B cell (primary cell): ENCODE measurements at regions not wholly inside any gene's neighbourhood (a gene's known extent, or its start where the extent isn't known, plus 50 kb on each side); places are given as distances from the start of the nearest gene placed in this dataset.

Experiments used
- ATAC-seq: fragments of 200-7000 bp; cut with Tn5 transposase; one replicate; pipeline ENCODE4 v1.10.0; 2021; ENCODE audit warnings: low read depth, mild to moderate bottlenecking, moderate number of reproducible peaks, moderate library complexity
- CTCF ChIA-PET: fragments of 350-600 bp; sonication (Branson Sonifier 250); formaldehyde crosslinking; loops from one replicate; lab custom pipeline; 2021; ENCODE audit warnings: antibody characterized with exemption, inconsistent platforms; lab: Charles Lee
- POLR2A ChIA-PET: fragments of 350-600 bp; sonication (Branson Sonifier 250); formaldehyde crosslinking; loops from one replicate; lab custom pipeline; 2021; ENCODE audit warnings: antibody characterized with exemption; lab: Charles Lee
- DNase-seq: peaks from one replicate; pipeline ENCODE4 v3.0.0; 2013
- H2AFZ ChIP-seq: 2 replicates; pipeline ENCODE4 v1.6.1; 2012; ENCODE audit warnings: mild to moderate bottlenecking, low read depth, low read length; ENCODE audit not compliant: insufficient read depth, poor library complexity, severe bottlenecking
- H3K27ac ChIP-seq, 2 donors: 1 replicate in 1 of 2; 2 replicates in 1 of 2; pipeline ENCODE4 v1.5.1; 2012 to 2013; ENCODE audit warnings: low read length in 2 of 2, mild to moderate bottlenecking in 2 of 2, moderate library complexity in 1 of 2
- H3K27me3 ChIP-seq, 4 experiments: fragments of 200-600 bp in 1 of 4; sonication (generic) in 1 of 4; replicated peaks in 1 of 4; 1 replicate in 2 of 4; 2 replicates in 2 of 4; pipeline versions ENCODE4 v1.6.1 to v1.7.0; 2013 to 2016; ENCODE audit warnings: low read length in 3 of 4, mild to moderate bottlenecking in 2 of 4, mixed read lengths in 1 of 4, moderate library complexity in 1 of 4; ENCODE audit not compliant: insufficient read depth in 4 of 4, control insufficient read depth in 3 of 4; ENCODE audit errors: control extremely low read depth in 1 of 4
- H3K36me3 ChIP-seq, 2 experiments: replicated peaks in 1 of 2; 1 replicate in 1 of 2; 2 replicates in 1 of 2; pipeline versions ENCODE4 v1.6.1 to v1.7.1; 2013; ENCODE audit warnings: low read length in 1 of 2; ENCODE audit not compliant: insufficient read depth in 2 of 2, control insufficient read depth in 1 of 2; ENCODE audit errors: control extremely low read depth in 1 of 2, extremely low read depth in 1 of 2
- H3K4me1 ChIP-seq, 2 donors: fragments of 200-600 bp in 1 of 2; sonication (generic) in 1 of 2; 1 replicate in 1 of 2; 2 replicates in 1 of 2; pipeline versions ENCODE4 v1.5.1 to v1.6.1; 2013 to 2017; ENCODE audit warnings: low read length in 2 of 2; ENCODE audit not compliant: control insufficient read depth in 2 of 2, insufficient read depth in 2 of 2
- H3K4me2 ChIP-seq: replicated peaks from 2 replicates; pipeline ENCODE3; 2012; ENCODE audit warnings: mild to moderate bottlenecking, low read depth, low read length; ENCODE audit not compliant: poor library complexity, severe bottlenecking
- H3K4me3 ChIP-seq, 5 experiments: fragments of 200-600 bp in 1 of 5; sonication (generic) in 1 of 5; 1 replicate in 3 of 5; 2 replicates in 2 of 5; pipeline versions ENCODE4 v1.5.1 to v1.7.0; 2011 to 2016; ENCODE audit warnings: low read length in 4 of 5, mild to moderate bottlenecking in 4 of 5, low read depth in 2 of 5, control low read depth in 1 of 5, moderate library complexity in 1 of 5; ENCODE audit not compliant: insufficient read depth in 1 of 5; ENCODE audit errors: control extremely low read depth in 1 of 5, extremely low read depth in 1 of 5
- H3K79me2 ChIP-seq: fragments of 200-600 bp; sonication (generic); one replicate; pipeline ENCODE4 v1.6.0; 2016; ENCODE audit warnings: low read length; ENCODE audit not compliant: control insufficient read depth, insufficient read depth
- H3K9ac ChIP-seq: fragments of 200-600 bp; sonication (generic); 2 replicates; pipeline ENCODE4 v1.6.1; 2017; ENCODE audit warnings: mild to moderate bottlenecking, low read length, moderate library complexity
- H3K9me3 ChIP-seq, 3 donors: one replicate each; pipeline versions ENCODE4 v1.6.1 to v1.7.1; 2013; ENCODE audit warnings: low read length in 2 of 3; ENCODE audit not compliant: control insufficient read depth in 2 of 3, insufficient read depth in 1 of 3; ENCODE audit errors: control extremely low read depth in 1 of 3
- H4K20me1 ChIP-seq: 2 replicates; pipeline ENCODE4 v1.6.0; 2012; ENCODE audit warnings: mild to moderate bottlenecking, low read length; ENCODE audit not compliant: insufficient read depth, control insufficient read depth, poor library complexity, severe bottlenecking
- H3K27ac Mint-ChIP-seq: one replicate; pipeline ENCODE4 v1.8.0; 2021; ENCODE audit warnings: mixed read lengths
- H3K27me3 Mint-ChIP-seq: one replicate; pipeline ENCODE4 v1.8.0; 2021; ENCODE audit warnings: mixed read lengths
- H3K4me1 Mint-ChIP-seq: one replicate; pipeline ENCODE4 v1.8.0; 2021; ENCODE audit warnings: mixed read lengths
- H3K4me3 Mint-ChIP-seq: one replicate; pipeline ENCODE4 v1.8.0; 2021; ENCODE audit warnings: mixed read lengths
- H3K9me3 Mint-ChIP-seq: one replicate; pipeline ENCODE4 v1.8.0; 2022; ENCODE audit warnings: mixed read lengths; ENCODE audit not compliant: insufficient read depth
- EZH2 ChIP-seq: IDR thresholded peaks from 2 replicates; pipeline ENCODE4 v1.6.1; 2012; ENCODE audit warnings: borderline replicate concordance, low read depth, mild to moderate bottlenecking, moderate library complexity, low read length; ENCODE audit not compliant: insufficient read depth, poor library complexity, severe bottlenecking
- WGBS: methylation state at CpG from one replicate; pipeline ENCODE4 v1.1.5; 2013; ENCODE audit warnings: missing lambda C conversion rate; ENCODE audit not compliant: insufficient coverage; 5-methylcytosine and 5-hydroxymethylcytosine counted together
- intact Hi-C: fragments of 100-400 bp; cut with micrococcal nuclease; formaldehyde crosslinking; loops from one replicate; pipeline ENCODE4 v1.10.0; 2022
- TF ChIP-seq, protein P1 (sequence below): fragments of 200-600 bp; IDR thresholded peaks from one replicate; pipeline ENCODE4 v1.8.0; 2022; ENCODE audit warnings: antibody characterized with exemption, mild to moderate bottlenecking

GRCh38 chr18:26637983-26638382 lies 89.6 kb upstream of the KCTD1 start:
- no peak overlapping the region for H3K4me3 ChIP-seq
- no peak overlapping the region for H3K4me2 ChIP-seq
- intact Hi-C loops, result no loop called here
- ChIA-PET CTCF (no interaction called here), POLR2A (no interaction called here)
- peaks cover 28% of the 10 kb centered on the region for H3K27me3 Mint-ChIP-seq
- DNase-seq, result no peak
- no peak for ATAC-seq
- H3K9me3 ChIP-seq, result peaks cover 0 to 1% (median 0%) of the 10 kb centered on the region in 3 donors
- H3K36me3 ChIP-seq, result no peaks in the 10 kb centered on the region
- H3K27ac ChIP-seq, result no peak overlapping the region
- H3K4me1 Mint-ChIP-seq, result peaks cover 2% of the 10 kb centered on the region
- H3K9ac ChIP-seq, result no peak overlapping the region
- 95% methylated on average over 2 of the region's 2 CpGs for WGBS
- H3K79me2 ChIP-seq, result no peaks in the 10 kb centered on the region
- no peaks in the 10 kb centered on the region for H3K9me3 Mint-ChIP-seq
- no peak overlapping the region for H3K27ac Mint-ChIP-seq
- TF ChIP-seq, protein P1, sequence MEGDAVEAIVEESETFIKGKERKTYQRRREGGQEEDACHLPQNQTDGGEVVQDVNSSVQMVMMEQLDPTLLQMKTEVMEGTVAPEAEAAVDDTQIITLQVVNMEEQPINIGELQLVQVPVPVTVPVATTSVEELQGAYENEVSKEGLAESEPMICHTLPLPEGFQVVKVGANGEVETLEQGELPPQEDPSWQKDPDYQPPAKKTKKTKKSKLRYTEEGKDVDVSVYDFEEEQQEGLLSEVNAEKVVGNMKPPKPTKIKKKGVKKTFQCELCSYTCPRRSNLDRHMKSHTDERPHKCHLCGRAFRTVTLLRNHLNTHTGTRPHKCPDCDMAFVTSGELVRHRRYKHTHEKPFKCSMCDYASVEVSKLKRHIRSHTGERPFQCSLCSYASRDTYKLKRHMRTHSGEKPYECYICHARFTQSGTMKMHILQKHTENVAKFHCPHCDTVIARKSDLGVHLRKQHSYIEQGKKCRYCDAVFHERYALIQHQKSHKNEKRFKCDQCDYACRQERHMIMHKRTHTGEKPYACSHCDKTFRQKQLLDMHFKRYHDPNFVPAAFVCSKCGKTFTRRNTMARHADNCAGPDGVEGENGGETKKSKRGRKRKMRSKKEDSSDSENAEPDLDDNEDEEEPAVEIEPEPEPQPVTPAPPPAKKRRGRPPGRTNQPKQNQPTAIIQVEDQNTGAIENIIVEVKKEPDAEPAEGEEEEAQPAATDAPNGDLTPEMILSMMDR, result no peak
- TF ChIP-seq EZH2, result no peak
- no peak overlapping the region for H3K4me3 Mint-ChIP-seq
- H3K27me3 ChIP-seq, result peaks cover 0 to 3% (median 0%) of the 10 kb centered on the region in 4 experiments
- H4K20me1 ChIP-seq, result no peaks in the 10 kb centered on the region
- H3K4me1 ChIP-seq, result no peaks in the 10 kb centered on the region
- H2AFZ ChIP-seq, result no peak overlapping the region

GRCh38 chr18:26637324-26637723 lies 89.0 kb upstream of the KCTD1 start:
- H2AFZ ChIP-seq, result no peak overlapping the region
- Mint-ChIP-seq H3K27ac (no peak overlapping the region), H3K4me3 (no peak overlapping the region), H3K9me3 (no peaks in the 10 kb centered on the region), H3K27me3 (peaks cover 27% of the 10 kb centered on the region), H3K4me1 (no peaks in the 10 kb centered on the region)
- ChIA-PET POLR2A (no interaction called here), CTCF (no interaction called here)
- intact Hi-C loops, result no loop called here
- no peak for DNase-seq
- no peaks in the 10 kb centered on the region for H3K36me3 ChIP-seq
- H3K4me1 ChIP-seq, result no peaks in the 10 kb centered on the region
- no peaks in the 10 kb centered on the region for H3K79me2 ChIP-seq
- H3K27me3 ChIP-seq, result peaks cover 0 to 3% (median 0%) of the 10 kb centered on the region in 4 experiments
- ATAC-seq, result no peak
- H4K20me1 ChIP-seq, result no peaks in the 10 kb centered on the region
- TF ChIP-seq EZH2, result no peak
- TF ChIP-seq, protein P1, result no peak
- H3K4me3 ChIP-seq, result no peak overlapping the region
- H3K9ac ChIP-seq, result no peak overlapping the region
- H3K27ac ChIP-seq, result no peak overlapping the region
- no peak overlapping the region for H3K4me2 ChIP-seq
- H3K9me3 ChIP-seq, result no peaks in the 10 kb centered on the region
- 85% methylated on average over 7 of the region's 8 CpGs for WGBS
